ENCODE measurements at regions not wholly inside any gene's neighbourhood (a gene's known extent, or its start where the extent isn't known, plus 50 kb on each side); places are given as distances from the start of the nearest gene placed in this dataset.

GRCh38 chr7:142313528-142313927, 55.7 kb upstream of the PRSS58 start:
- in situ Hi-C loops (cut with MboI; ENCODE audit: low sequenced_read_pairs): no loop called here

DNA sequence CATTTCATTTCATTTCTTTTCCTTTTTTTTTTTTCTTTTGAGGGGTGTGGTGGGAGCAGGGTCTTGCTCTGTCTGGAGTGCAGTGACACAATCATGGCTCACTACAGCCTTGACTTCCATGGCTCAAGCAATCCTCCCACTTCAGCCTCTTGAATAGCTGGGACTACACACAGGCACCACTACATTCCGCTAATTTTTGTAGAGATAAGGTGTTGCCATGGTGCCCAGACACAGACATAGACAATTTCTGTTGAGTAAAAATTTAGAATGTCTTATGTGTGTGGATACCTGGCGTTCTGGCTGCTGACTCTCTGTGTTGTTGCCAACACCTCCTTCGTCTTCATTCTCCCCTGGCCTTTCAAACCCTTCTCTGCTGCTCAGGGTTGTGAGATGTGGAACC, 54.0 kb upstream of the PRSS58 start:
- in situ Hi-C loops (cut with MboI; ENCODE audit: low sequenced_read_pairs): no loop called here

DNA sequence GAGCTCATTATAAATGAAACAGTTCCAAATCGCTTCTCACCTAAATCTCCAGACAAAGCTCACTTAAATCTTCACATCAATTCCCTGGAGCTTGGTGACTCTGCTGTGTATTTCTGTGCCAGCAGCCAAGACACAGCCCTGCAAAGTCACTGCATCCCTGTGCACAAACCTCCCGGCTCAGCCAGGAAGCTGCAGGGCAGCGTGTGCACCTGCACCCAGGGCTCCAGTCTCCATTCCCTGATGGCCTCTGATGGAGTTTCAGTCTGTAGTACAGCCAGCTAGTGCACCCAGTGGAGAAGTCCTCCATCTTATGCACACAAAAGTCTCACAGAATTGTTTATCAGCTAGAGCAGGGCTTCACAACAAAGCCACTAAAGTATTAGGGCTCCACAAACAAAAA, 51.1 kb upstream of the PRSS58 start:
- in situ Hi-C loops (cut with MboI; ENCODE audit: low sequenced_read_pairs): no loop called here

GRCh38 chr7:142308326-142308725, 50.5 kb upstream of the PRSS58 start:
- in situ Hi-C loops (cut with MboI; ENCODE audit: low sequenced_read_pairs): no loop called here

Data from HL-60/S4 treated with phorbol 12-myristate 13-acetate at 8.2 ng/mL for 4 days and 3 days (cell line).